HG03457 (cell line): ENCODE measurements at regions not wholly inside any gene's neighbourhood (a gene's known extent, or its start where the extent isn't known, plus 50 kb on each side); places are given as distances from the start of the nearest gene placed in this dataset.
"Not testable (repeated sequence)": the region's sequence is repeated elsewhere in the genome, so short reads cannot be mapped to it uniquely, and the experiment has no call there.

Experiments used
- ATAC-seq: cut with Tn5 transposase; IDR thresholded peaks from one replicate; pipeline ENCODE4 v1.9.1; 2021; ENCODE audit warnings: moderate number of reproducible peaks; ENCODE audit not compliant: unreplicated experiment

GRCh38 chr12:127596891-127597290 lies 670.1 kb upstream of the TMEM132C start:
- no peak for ATAC-seq

- ATAC-seq: no peak
Measured at GRCh38 chr12:127599436-127599835, 667.5 kb upstream of the TMEM132C start.

- no peak for ATAC-seq
Measured at GRCh38 chr12:127600211-127600610, 666.8 kb upstream of the TMEM132C start.

- ATAC-seq: no peak
Measured at GRCh38 chr12:127606476-127607015, 660.4 kb upstream of the TMEM132C start.

GRCh38 chr12:127607146-127607725 lies 659.7 kb upstream of the TMEM132C start:
- ATAC-seq: no peak

GRCh38 chr12:127608359-127608758 lies 658.6 kb upstream of the TMEM132C start:
- ATAC-seq: not testable (repeated sequence)

- ATAC-seq: no peak
Measured at GRCh38 chr12:127613056-127613455, 653.9 kb upstream of the TMEM132C start.

- ATAC-seq: no peak
Measured at GRCh38 chr12:127619869-127620734, 646.9 kb upstream of the TMEM132C start.

- no peak for ATAC-seq
Measured at GRCh38 chr12:127620735-127621355, 646.1 kb upstream of the TMEM132C start.

GRCh38 chr12:127621366-127621765 lies 645.6 kb upstream of the TMEM132C start:
- no peak for ATAC-seq

GRCh38 chr12:127623362-127623761 lies 643.6 kb upstream of the TMEM132C start:
- no peak for ATAC-seq

GRCh38 chr12:127625176-127625771 lies 641.7 kb upstream of the TMEM132C start:
- ATAC-seq: no peak

GRCh38 chr12:127628645-127629044 lies 638.3 kb upstream of the TMEM132C start:
- ATAC-seq: no peak

GRCh38 chr12:127629066-127629820 lies 637.7 kb upstream of the TMEM132C start:
- ATAC-seq: no peak

GRCh38 chr12:127632461-127632860 lies 634.5 kb upstream of the TMEM132C start:
- no peak for ATAC-seq

- no peak for ATAC-seq
Measured at GRCh38 chr12:127635838-127636237, 631.1 kb upstream of the TMEM132C start.

GRCh38 chr12:127636882-127637281 lies 630.1 kb upstream of the TMEM132C start:
- no peak for ATAC-seq

GRCh38 chr12:127640181-127640886 lies 626.6 kb upstream of the TMEM132C start:
- ATAC-seq: no peak

GRCh38 chr12:127642208-127642607 lies 624.8 kb upstream of the TMEM132C start:
- no peak for ATAC-seq

- no peak for ATAC-seq
Measured at GRCh38 chr12:127648321-127648720, 618.6 kb upstream of the TMEM132C start.
